Uterus (tissue), 2 donors: ENCODE measurements at regions not wholly inside any gene's neighbourhood (a gene's known extent, or its start where the extent isn't known, plus 50 kb on each side); places are given as distances from the start of the nearest gene placed in this dataset.

Experiments used
- CTCF ChIP-seq, 4 experiments: fragments of 200-600 bp in 2 of 4; fragments of 450-650 bp in 2 of 4; sonication (generic) in 2 of 4; IDR thresholded peaks; one replicate each; pipeline ENCODE4 v1.5.1; 2016 to 2019; ENCODE audit warnings: antibody characterized with exemption in 4 of 4, mild to moderate bottlenecking in 2 of 4, moderate library complexity in 1 of 4
- POLR2A ChIP-seq, 2 donors: fragments of 450-650 bp; IDR thresholded peaks; one replicate each; pipeline ENCODE4 v1.6.1; 2016; ENCODE audit warnings: antibody characterized with exemption in 2 of 2, mild to moderate bottlenecking in 1 of 2, moderate library complexity in 1 of 2

- TF ChIP-seq CTCF (IDR thresholded peaks at IDR 0.05) (no peak), POLR2A (IDR thresholded peaks at IDR 0.05) (no peak)
These were observed 129.9 kb downstream of the SPRY1 start for GRCh38 chr4:123526511-123526910.
